ENCODE measurements at regions not wholly inside any gene's neighbourhood (a gene's known extent, or its start where the extent isn't known, plus 50 kb on each side); places are given as distances from the start of the nearest gene placed in this dataset.
A peak's percentile ranks its signal among the peaks of the same experiment; 100 is the strongest.

- DNase-seq (ENCODE audit: low read depth) = no peak
Measured at GRCh38 chr4:140809676-140810075, 53.5 kb upstream of the TBC1D9 start.

GRCh38 chr4:140808256-140808655 is 52.1 kb upstream of the TBC1D9 start:
- no peak for DNase-seq (ENCODE audit: low read depth)

GRCh38 chr4:140807491-140808252 is 51.5 kb upstream of the TBC1D9 start:
- peak; percentile 64 for DNase-seq (ENCODE audit: low read depth)

- no peak for DNase-seq (ENCODE audit: low read depth)
Measured at GRCh38 chr4:140806163-140806562, 50.0 kb upstream of the TBC1D9 start.
